Activated B cell treated with CpG ODN at 0.5 μM for 24 hours (primary cell): ENCODE measurements at regions not wholly inside any gene's neighbourhood (a gene's known extent, or its start where the extent isn't known, plus 50 kb on each side); places are given as distances from the start of the nearest gene placed in this dataset.

Experiments used
- ATAC-seq: fragments of 200-7000 bp; cut with Tn5 transposase; one replicate; pipeline ENCODE4 v1.10.0; 2021; ENCODE audit warnings: low read depth, mild to moderate bottlenecking, moderate library complexity
- CTCF ChIA-PET: fragments of 350-600 bp; sonication (Branson Sonifier 250); formaldehyde crosslinking; loops from one replicate; lab custom pipeline; 2021; ENCODE audit warnings: antibody characterized with exemption; lab: Charles Lee
- POLR2A ChIA-PET: fragments of 350-600 bp; sonication (Branson Sonifier 250); formaldehyde crosslinking; loops from one replicate; lab custom pipeline; 2021; ENCODE audit warnings: antibody characterized with exemption; lab: Charles Lee
- DNase-seq: peaks from one replicate; pipeline ENCODE4 v3.0.0; 2022
- H3K27ac Mint-ChIP-seq: one replicate; pipeline ENCODE4 v1.8.0; 2020; ENCODE audit warnings: mixed read lengths
- H3K27me3 Mint-ChIP-seq: one replicate; pipeline ENCODE4 v1.8.0; 2021; ENCODE audit warnings: mixed read lengths
- H3K36me3 Mint-ChIP-seq: one replicate; pipeline ENCODE4 v1.8.0; 2021; ENCODE audit warnings: low read depth, mixed read lengths
- H3K4me1 Mint-ChIP-seq: one replicate; pipeline ENCODE4 v1.8.0; 2021; ENCODE audit warnings: mixed read lengths
- H3K4me3 Mint-ChIP-seq: one replicate; pipeline ENCODE4 v1.8.0; 2020; ENCODE audit warnings: mild to moderate bottlenecking, mixed read lengths
- H3K9me3 Mint-ChIP-seq: one replicate; pipeline ENCODE4 v1.8.0; 2020; ENCODE audit warnings: mixed read lengths
- intact Hi-C: fragments of 100-400 bp; cut with micrococcal nuclease; formaldehyde crosslinking; loops from one replicate; pipeline ENCODE4 v1.15.1; 2024
- TF ChIP-seq, protein P1 (sequence below): fragments of 200-600 bp; IDR thresholded peaks from one replicate; pipeline ENCODE4 v1.8.0; 2022; ENCODE audit warnings: antibody characterized with exemption, mild to moderate bottlenecking

DNA sequence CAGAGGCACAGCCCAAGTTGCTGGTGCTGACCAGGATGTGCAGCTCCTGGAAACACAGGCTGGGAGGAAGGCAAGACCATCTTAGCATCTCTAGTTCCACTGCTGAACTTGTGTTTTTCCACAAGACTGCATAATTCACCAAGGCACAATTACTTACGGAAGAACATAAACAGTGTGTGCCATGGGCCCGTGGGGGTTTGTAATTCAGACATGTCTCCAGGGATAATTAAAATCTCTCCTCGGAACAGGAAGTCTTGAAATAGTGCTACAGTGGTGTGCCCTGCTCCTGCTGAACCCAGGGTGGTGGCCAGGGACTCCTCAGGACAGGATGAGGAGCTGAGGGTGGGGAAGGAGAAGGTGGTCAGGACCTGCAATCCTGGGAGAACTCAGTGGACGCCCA lies 188.2 kb downstream of the CCT6B start:
- Mint-ChIP-seq H3K27me3 (peaks cover 19% of the 10 kb centered on the region), H3K4me3 (no peak overlapping the region), H3K4me1 (no peaks in the 10 kb centered on the region), H3K27ac (no peak overlapping the region), H3K9me3 (no peaks in the 10 kb centered on the region), H3K36me3 (no peaks in the 10 kb centered on the region)
- DNase-seq (no peak), ATAC-seq (no peak)
- TF ChIP-seq, protein P1, sequence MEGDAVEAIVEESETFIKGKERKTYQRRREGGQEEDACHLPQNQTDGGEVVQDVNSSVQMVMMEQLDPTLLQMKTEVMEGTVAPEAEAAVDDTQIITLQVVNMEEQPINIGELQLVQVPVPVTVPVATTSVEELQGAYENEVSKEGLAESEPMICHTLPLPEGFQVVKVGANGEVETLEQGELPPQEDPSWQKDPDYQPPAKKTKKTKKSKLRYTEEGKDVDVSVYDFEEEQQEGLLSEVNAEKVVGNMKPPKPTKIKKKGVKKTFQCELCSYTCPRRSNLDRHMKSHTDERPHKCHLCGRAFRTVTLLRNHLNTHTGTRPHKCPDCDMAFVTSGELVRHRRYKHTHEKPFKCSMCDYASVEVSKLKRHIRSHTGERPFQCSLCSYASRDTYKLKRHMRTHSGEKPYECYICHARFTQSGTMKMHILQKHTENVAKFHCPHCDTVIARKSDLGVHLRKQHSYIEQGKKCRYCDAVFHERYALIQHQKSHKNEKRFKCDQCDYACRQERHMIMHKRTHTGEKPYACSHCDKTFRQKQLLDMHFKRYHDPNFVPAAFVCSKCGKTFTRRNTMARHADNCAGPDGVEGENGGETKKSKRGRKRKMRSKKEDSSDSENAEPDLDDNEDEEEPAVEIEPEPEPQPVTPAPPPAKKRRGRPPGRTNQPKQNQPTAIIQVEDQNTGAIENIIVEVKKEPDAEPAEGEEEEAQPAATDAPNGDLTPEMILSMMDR = no peak
- ChIA-PET POLR2A (no interaction called here), CTCF (no interaction called here)
- intact Hi-C loops = no loop called here

DNA sequence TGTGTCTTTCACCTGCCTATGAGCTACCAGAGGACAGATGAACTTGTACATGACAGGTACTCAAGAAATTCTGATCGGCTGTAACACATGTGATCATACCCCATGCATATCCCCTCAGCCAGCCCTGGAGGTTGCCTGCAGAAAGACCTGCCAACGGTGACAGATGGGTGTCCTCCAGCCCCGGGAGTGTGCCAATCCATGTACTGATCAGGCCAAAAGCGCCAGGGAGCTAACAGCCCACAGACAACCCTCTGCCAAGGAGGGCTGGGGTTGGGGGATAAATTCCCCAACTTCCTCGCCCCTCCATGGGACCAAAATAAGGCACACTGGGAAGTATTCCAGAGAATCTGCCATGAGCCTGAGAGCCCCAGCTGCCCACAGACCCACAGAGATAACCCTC lies 189.4 kb downstream of the CCT6B start:
- intact Hi-C loops = no loop called here
- Mint-ChIP-seq H3K27ac (no peak overlapping the region), H3K4me3 (no peak overlapping the region), H3K9me3 (no peaks in the 10 kb centered on the region), H3K27me3 (peaks cover 19% of the 10 kb centered on the region), H3K4me1 (no peaks in the 10 kb centered on the region), H3K36me3 (no peaks in the 10 kb centered on the region)
- CTCF ChIA-PET = no interaction called here
- POLR2A ChIA-PET = no interaction called here
- DNase-seq = no peak
- ATAC-seq = no peak
- TF ChIP-seq, protein P1 = no peak

DNA sequence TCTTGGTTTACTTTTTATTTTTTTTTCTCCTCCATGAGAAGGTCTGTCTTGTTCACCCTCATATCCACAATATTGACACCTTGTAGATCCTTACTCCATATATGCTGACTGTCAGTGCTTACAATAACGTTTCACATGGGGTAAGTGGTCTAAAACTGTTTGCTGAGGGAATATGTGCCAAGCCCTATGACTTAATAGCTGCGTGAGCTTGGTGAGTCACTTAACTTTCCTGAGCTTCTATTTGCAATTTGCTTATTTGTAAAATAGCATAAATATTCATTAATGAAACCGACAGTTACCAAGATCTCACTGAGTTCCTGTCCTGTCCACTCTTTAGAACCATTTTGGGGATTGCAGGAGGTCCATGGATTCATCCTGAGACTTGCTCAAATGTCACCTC lies 190.7 kb downstream of the CCT6B start:
- no peaks in the 10 kb centered on the region for H3K4me1 Mint-ChIP-seq
- TF ChIP-seq, protein P1 = no peak
- no peak overlapping the region for H3K27ac Mint-ChIP-seq
- DNase-seq = no peak
- peaks cover 15% of the 10 kb centered on the region for H3K27me3 Mint-ChIP-seq
- H3K9me3 Mint-ChIP-seq = no peaks in the 10 kb centered on the region
- POLR2A ChIA-PET = no interaction called here
- CTCF ChIA-PET = no interaction called here
- intact Hi-C loops = no loop called here
- ATAC-seq = no peak
- no peaks in the 10 kb centered on the region for H3K36me3 Mint-ChIP-seq
- H3K4me3 Mint-ChIP-seq = no peak overlapping the region

DNA sequence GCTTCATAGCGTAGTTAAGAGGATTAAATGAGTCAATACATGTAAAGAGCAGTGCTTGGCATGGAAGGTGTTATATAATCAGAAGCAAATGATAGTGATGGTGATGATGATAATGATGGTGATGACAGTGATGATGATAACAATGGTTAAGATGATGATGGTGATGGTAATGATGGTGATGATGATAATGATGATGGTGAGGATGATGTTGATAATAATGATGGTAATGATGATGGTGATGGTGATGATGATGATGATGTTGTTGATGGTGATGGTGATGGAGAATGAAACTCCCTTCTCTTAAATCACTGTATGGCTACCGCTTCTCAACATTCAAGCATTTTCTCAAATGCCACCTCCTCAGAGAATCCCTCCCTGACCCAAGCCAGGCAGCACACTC lies 190.5 kb downstream of the TMEM132E start:
- no peaks in the 10 kb centered on the region for H3K4me1 Mint-ChIP-seq
- ChIA-PET POLR2A (no interaction called here), CTCF (no interaction called here)
- TF ChIP-seq, protein P1 = no peak
- DNase-seq (no peak), ATAC-seq (no peak)
- no peak overlapping the region for H3K27ac Mint-ChIP-seq
- no peaks in the 10 kb centered on the region for H3K36me3 Mint-ChIP-seq
- intact Hi-C loops = no loop called here
- H3K27me3 Mint-ChIP-seq = peaks cover 13% of the 10 kb centered on the region
- no peak overlapping the region for H3K4me3 Mint-ChIP-seq
- H3K9me3 Mint-ChIP-seq = no peaks in the 10 kb centered on the region

DNA sequence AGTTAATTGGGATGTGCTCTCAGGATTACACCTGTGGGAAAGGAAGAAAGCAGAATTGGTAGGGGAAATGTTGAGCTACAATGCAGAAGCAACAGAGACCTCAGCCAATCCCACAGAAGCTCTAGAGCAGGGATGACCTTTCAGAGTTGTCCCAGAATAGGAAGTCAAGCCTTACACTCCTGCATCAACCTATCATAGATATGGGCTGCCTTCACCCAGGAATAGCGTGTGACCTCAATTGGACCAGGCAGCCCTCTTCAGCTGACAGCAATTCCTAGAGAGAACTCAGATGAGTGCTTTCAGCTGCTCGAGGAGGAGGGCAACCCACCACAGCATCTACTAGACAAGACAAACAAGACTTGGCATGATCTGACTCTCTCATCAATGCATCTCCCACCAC lies 189.7 kb downstream of the TMEM132E start:
- no peaks in the 10 kb centered on the region for H3K4me1 Mint-ChIP-seq
- TF ChIP-seq, protein P1 = no peak
- ATAC-seq = no peak
- peaks cover 12% of the 10 kb centered on the region for H3K27me3 Mint-ChIP-seq
- no peak overlapping the region for H3K27ac Mint-ChIP-seq
- no peak for DNase-seq
- H3K9me3 Mint-ChIP-seq = no peaks in the 10 kb centered on the region
- intact Hi-C loops = no loop called here
- ChIA-PET POLR2A (no interaction called here), CTCF (no interaction called here)
- no peak overlapping the region for H3K4me3 Mint-ChIP-seq
- H3K36me3 Mint-ChIP-seq = no peaks in the 10 kb centered on the region
